GM13977 (cell line): ENCODE measurements at regions not wholly inside any gene's neighbourhood (a gene's known extent, or its start where the extent isn't known, plus 50 kb on each side); places are given as distances from the start of the nearest gene placed in this dataset.

Source experiments
- DNase-seq: peaks from one replicate; pipeline ENCODE4 v3.0.0; 2012; ENCODE audit warnings: low spot score
- CTCF ChIP-seq: IDR thresholded peaks from 2 replicates; pipeline ENCODE4 v1.5.1; 2012; ENCODE audit warnings: mild to moderate bottlenecking, control low read depth; ENCODE audit not compliant: insufficient read depth; ENCODE audit errors: extremely low read depth, missing control alignments
- in situ Hi-C: fragments of 300-500 bp; cut with MboI; formaldehyde crosslinking; loops from one replicate; pipeline ENCODE4 v1.12.0; 2022; ENCODE audit warnings: low sequenced_read_pairs, low pct_unique_long_range_greater_than_20kb, mixed read lengths, inconsistent platforms; ENCODE audit not compliant: unreplicated experiment

DNA sequence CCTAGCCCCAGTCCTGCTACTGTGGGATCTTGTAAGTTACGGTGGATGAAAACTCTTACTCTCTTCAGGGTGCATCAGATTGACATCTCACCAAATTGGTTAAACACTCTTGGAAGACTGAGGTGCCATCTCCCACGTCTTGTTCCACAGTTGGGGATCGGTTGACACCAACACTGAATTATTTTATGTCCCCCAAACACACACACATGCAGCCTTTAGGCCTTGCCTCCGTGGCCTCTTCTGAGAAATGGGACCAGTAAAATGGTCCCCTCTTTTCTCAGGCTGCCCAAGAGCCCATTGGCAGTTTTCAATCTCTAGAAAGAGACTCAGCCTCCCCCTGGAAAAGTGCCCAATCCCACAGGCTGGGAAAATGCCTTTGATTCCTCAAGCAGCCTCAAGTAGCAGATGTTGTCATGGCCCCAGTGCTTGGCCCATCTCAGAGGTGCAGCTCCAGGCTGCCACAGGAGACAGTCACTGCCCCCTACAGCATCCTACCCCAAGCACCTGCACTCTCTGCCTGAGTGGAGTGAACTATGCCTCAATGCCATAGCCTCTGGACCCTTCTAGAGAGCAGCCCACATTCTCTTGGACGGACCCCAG, 163.9 kb downstream of the ANKRD60 start:
- in situ Hi-C loops, result no loop called here
- TF ChIP-seq CTCF, result no peak
- no peak for DNase-seq

- in situ Hi-C loops, result no loop called here
Measured at GRCh38 chr20:58059260-58059544, 169.3 kb downstream of the ANKRD60 start.

GRCh38 chr20:58058421-58059259, 169.8 kb downstream of the ANKRD60 start:
- no peak for TF ChIP-seq CTCF
- DNase-seq, result no peak
- in situ Hi-C loops, result no loop called here

More at GRCh38 chr20:58059260-58059544, 169.3 kb downstream of the ANKRD60 start:
- DNase-seq, result no peak
- TF ChIP-seq CTCF, result no peak

- TF ChIP-seq CTCF, result no peak
- in situ Hi-C loops, result no loop called here
- DNase-seq, result no peak
Measured at GRCh38 chr20:58056921-58057686, 171.3 kb downstream of the ANKRD60 start.

GRCh38 chr20:58056021-58056591, 172.3 kb downstream of the ANKRD60 start:
- in situ Hi-C loops, result no loop called here
- TF ChIP-seq CTCF, result no peak
- no peak for DNase-seq

GRCh38 chr20:58054780-58055373, 173.6 kb downstream of the ANKRD60 start:
- DNase-seq, result no peak
- no peak for TF ChIP-seq CTCF
- in situ Hi-C loops, result no loop called here
